H9 (cell line): ENCODE measurements at regions not wholly inside any gene's neighbourhood (a gene's known extent, or its start where the extent isn't known, plus 50 kb on each side); places are given as distances from the start of the nearest gene placed in this dataset.
A peak's percentile ranks its signal among the peaks of the same experiment; 100 is the strongest.

Source experiments
- DNase-seq: peaks from one replicate; pipeline ENCODE4 v3.0.0-alpha.2; 2017
- H2AFZ ChIP-seq: one replicate; pipeline ENCODE4 v1.6.1; 2013; ENCODE audit warnings: mild to moderate bottlenecking, low read length, control low read depth, moderate library complexity
- H2AK5ac ChIP-seq: 2 replicates; pipeline ENCODE4 v1.6.1; 2013; ENCODE audit warnings: low read length, control low read depth, mixed read lengths; ENCODE audit not compliant: insufficient read length
- H2BK120ac ChIP-seq: one replicate; pipeline ENCODE4 v1.6.1; 2013; ENCODE audit warnings: low read depth, mild to moderate bottlenecking, low read length, control low read depth, inconsistent platforms; ENCODE audit not compliant: poor library complexity, severe bottlenecking
- H2BK12ac ChIP-seq: 2 replicates; pipeline ENCODE4 v1.6.1; 2013; ENCODE audit warnings: low read length, control low read depth, mixed read lengths, low read depth; ENCODE audit not compliant: insufficient read length
- H2BK15ac ChIP-seq: 2 replicates; pipeline ENCODE4 v1.6.1; 2013; ENCODE audit warnings: low read depth, low read length, control low read depth
- H2BK20ac ChIP-seq: one replicate; pipeline ENCODE4 v1.6.1; 2013; ENCODE audit warnings: low read depth, mild to moderate bottlenecking, low read length, control low read depth, inconsistent platforms; ENCODE audit not compliant: poor library complexity, severe bottlenecking
- H2BK5ac ChIP-seq: 2 replicates; pipeline ENCODE4 v1.6.1; 2013; ENCODE audit warnings: low read length, control low read depth, mixed read lengths; ENCODE audit not compliant: insufficient read length
- H3K14ac ChIP-seq: 2 replicates; pipeline ENCODE4 v1.6.1; 2013; ENCODE audit warnings: low read length, control low read depth; ENCODE audit not compliant: insufficient read depth
- H3K18ac ChIP-seq: 2 replicates; pipeline ENCODE4 v1.6.1; 2013; ENCODE audit warnings: low read depth, mild to moderate bottlenecking, mixed read lengths, low read length, control low read depth; ENCODE audit not compliant: insufficient read length
- H3K23ac ChIP-seq: 2 replicates; pipeline ENCODE4 v1.6.1; 2013; ENCODE audit warnings: low read length, control low read depth, mixed read lengths, low read depth; ENCODE audit not compliant: insufficient read length
- H3K23me2 ChIP-seq: 2 replicates; pipeline ENCODE4 v1.6.1; 2013; ENCODE audit warnings: low read depth, mild to moderate bottlenecking, mixed read lengths, low read length, control low read depth; ENCODE audit not compliant: insufficient read length, poor library complexity, severe bottlenecking
- H3K27ac ChIP-seq: 2 replicates; pipeline ENCODE4 v1.5.1; 2013; ENCODE audit warnings: low read length, control low read depth, mixed read lengths, low read depth; ENCODE audit not compliant: insufficient read length
- H3K27me3 ChIP-seq: 2 replicates; pipeline ENCODE4 v1.6.1; 2013; ENCODE audit warnings: low read length, control low read depth, inconsistent platforms; ENCODE audit not compliant: insufficient read depth
- H3K4ac ChIP-seq: 2 replicates; pipeline ENCODE4 v1.6.1; 2013; ENCODE audit warnings: low read depth, mild to moderate bottlenecking, control low read depth, inconsistent platforms, low read length, moderate library complexity
- H3K4me1 ChIP-seq: 2 replicates; pipeline ENCODE4 v1.6.1; 2013; ENCODE audit warnings: low read length, control low read depth, inconsistent platforms; ENCODE audit not compliant: insufficient read depth
- H3K4me2 ChIP-seq: 2 replicates; pipeline ENCODE4 v1.6.1; 2013; ENCODE audit warnings: low read length, control low read depth, mixed read lengths; ENCODE audit not compliant: insufficient read length, insufficient read depth
- H3K56ac ChIP-seq: 2 replicates; pipeline ENCODE4 v1.6.1; 2013; ENCODE audit warnings: low read depth, mild to moderate bottlenecking, mixed read lengths, low read length, control low read depth; ENCODE audit not compliant: insufficient read length
- H3K79me1 ChIP-seq: 2 replicates; pipeline ENCODE4 v1.6.1; 2013; ENCODE audit warnings: low read depth, mild to moderate bottlenecking, moderate library complexity, low read length, control low read depth, inconsistent platforms; ENCODE audit not compliant: insufficient read depth, poor library complexity, severe bottlenecking
- H3K79me2 ChIP-seq: 2 replicates; pipeline ENCODE4 v1.6.1; 2013; ENCODE audit warnings: low read length, control low read depth, inconsistent platforms; ENCODE audit not compliant: insufficient read depth
- H3K9ac ChIP-seq: 2 replicates; pipeline ENCODE4 v1.6.1; 2013; ENCODE audit warnings: low read length, control low read depth, mixed read lengths; ENCODE audit not compliant: insufficient read length; ENCODE audit errors: extremely low read depth
- H3K9me3 ChIP-seq: one replicate; pipeline ENCODE4 v1.6.1; 2013; ENCODE audit warnings: low read depth, low read length, inconsistent platforms; ENCODE audit not compliant: control insufficient read depth
- H3T11ph ChIP-seq: one replicate; pipeline ENCODE4 v1.6.1; 2013; ENCODE audit warnings: mild to moderate bottlenecking, low read length, control low read depth, inconsistent platforms
- H4K20me1 ChIP-seq: one replicate; pipeline ENCODE4 v1.6.1; 2013; ENCODE audit not compliant: control insufficient read depth, insufficient read length, insufficient read depth
- H4K5ac ChIP-seq: 2 replicates; pipeline ENCODE4 v1.6.1; 2013; ENCODE audit warnings: low read depth, mild to moderate bottlenecking, mixed read lengths, low read length, control low read depth; ENCODE audit not compliant: insufficient read length
- H4K8ac ChIP-seq: replicated peaks from 2 replicates; pipeline ENCODE4 v1.6.1; 2013; ENCODE audit warnings: low read length, control low read depth, mixed read lengths, low read depth; ENCODE audit not compliant: insufficient read length
- H4K91ac ChIP-seq: 2 replicates; pipeline ENCODE4 v1.6.1; 2013; ENCODE audit warnings: low read depth, mild to moderate bottlenecking, moderate library complexity, mixed read lengths, low read length, control low read depth; ENCODE audit not compliant: insufficient read length
- H3K27ac Mint-ChIP-seq, 3 experiments: 2 replicates in 2 of 3; 3 replicates in 1 of 3; pipeline ENCODE4 v1.8.0; 2020 to 2021; ENCODE audit warnings: mixed read lengths in 3 of 3, mild to moderate bottlenecking in 1 of 3, moderate library complexity in 1 of 3
- H3K27me3 Mint-ChIP-seq: 2 replicates; pipeline ENCODE4 v1.8.0; 2021; ENCODE audit warnings: low read depth, mild to moderate bottlenecking, moderate library complexity, mixed read lengths
- H3K36me3 Mint-ChIP-seq, 3 experiments: 2 replicates in 2 of 3; 3 replicates in 1 of 3; pipeline ENCODE4 v1.8.0; 2020 to 2021; ENCODE audit warnings: low read depth in 3 of 3, mixed read lengths in 3 of 3; ENCODE audit not compliant: insufficient read depth in 1 of 3
- H3K4me1 Mint-ChIP-seq, 2 experiments: 2 replicates each; pipeline ENCODE4 v1.8.0; 2020; ENCODE audit warnings: mixed read lengths in 2 of 2
- H3K4me3 Mint-ChIP-seq, 2 experiments: 2 replicates in 1 of 2; 3 replicates in 1 of 2; pipeline ENCODE4 v1.8.0; 2020 to 2021; ENCODE audit warnings: mild to moderate bottlenecking in 2 of 2, mixed read lengths in 2 of 2, moderate library complexity in 1 of 2
- H3K9me3 Mint-ChIP-seq, 2 experiments: 2 replicates in 1 of 2; 3 replicates in 1 of 2; pipeline ENCODE4 v1.8.0; 2020; ENCODE audit warnings: mild to moderate bottlenecking in 2 of 2, mixed read lengths in 2 of 2, moderate library complexity in 1 of 2
- CTCF ChIP-seq: fragments of 200-600 bp; sonication (generic); conservative IDR thresholded peaks from 3 replicates; pipeline ENCODE4 v1.8.0; 2021; ENCODE audit warnings: antibody characterized with exemption, mild to moderate bottlenecking

GRCh38 chr2:154589514-154589913 is 109.0 kb upstream of the KCNJ3 start:
- no peaks in the 10 kb centered on the region for H3K9me3 Mint-ChIP-seq
- no peak overlapping the region for H3K4ac ChIP-seq

More at GRCh38 chr2:154589514-154589913, 109.0 kb upstream of the KCNJ3 start:
- Histone ChIP-seq H2AFZ (no peak overlapping the region), H3K9ac (no peak overlapping the region), H3K56ac (no peak overlapping the region), H3K23me2 (no peaks in the 10 kb centered on the region), H3K79me1 (no peaks in the 10 kb centered on the region), H4K20me1 (no peaks in the 10 kb centered on the region), H2BK12ac (no peak overlapping the region), H2BK15ac (no peak overlapping the region), H3K27ac (peak overlapping the region; percentile 91), H4K91ac (no peak overlapping the region), H2AK5ac (no peak overlapping the region), H2BK20ac (no peak overlapping the region), H3K4me1 (peaks cover 11% of the 10 kb centered on the region; the same call in 1 of the 2 replicates), H3K14ac (no peak overlapping the region), H3K23ac (no peak overlapping the region), H3K4me2 (peak overlapping the region; percentile 59), H4K5ac (no peak overlapping the region), H3K27me3 (no peaks in the 10 kb centered on the region), H3K9me3 (no peaks in the 10 kb centered on the region), H3T11ph (peak overlapping the region; percentile 67), H3K79me2 (no peaks in the 10 kb centered on the region), H3K18ac (no peak overlapping the region), H2BK120ac (no peak overlapping the region), H2BK5ac (no peak overlapping the region), H4K8ac (no peak overlapping the region)
- no peak for TF ChIP-seq CTCF
- no peak for DNase-seq
- no peaks in the 10 kb centered on the region for H3K27me3 Mint-ChIP-seq
- H3K36me3 Mint-ChIP-seq = no peaks in the 10 kb centered on the region
- H3K4me3 Mint-ChIP-seq = peak overlapping the region; percentile 24 to 29; a peak in 3 of 5 replicates
- H3K27ac Mint-ChIP-seq = peak overlapping the region; percentile 42 to 96 (median 92)
- peaks cover 54 to 61% of the 10 kb centered on the region in 2 experiments for H3K4me1 Mint-ChIP-seq
